WERI-Rb-1 (cell line): ENCODE measurements at regions not wholly inside any gene's neighbourhood (a gene's known extent, or its start where the extent isn't known, plus 50 kb on each side); places are given as distances from the start of the nearest gene placed in this dataset.
"Not testable (repeated sequence)": the region's sequence is repeated elsewhere in the genome, so short reads cannot be mapped to it uniquely, and the experiment has no call there.

Experiments used
- DNase-seq: peaks from one replicate; pipeline ENCODE4 v3.0.0-alpha.2; 2020
- H3K27ac ChIP-seq: fragments of 250-450 bp; sonication (Bioruptor Pico); 2 replicates; pipeline ENCODE4 v1.5.1; 2020; ENCODE audit warnings: mild to moderate bottlenecking, moderate library complexity
- H3K27me3 ChIP-seq: fragments of 250-450 bp; sonication (Bioruptor Pico); 2 replicates; pipeline ENCODE4 v1.5.1; 2021; ENCODE audit warnings: mild to moderate bottlenecking, low read depth, moderate library complexity; ENCODE audit not compliant: insufficient read depth, severe bottlenecking
- H3K36me3 ChIP-seq: fragments of 250-450 bp; sonication (Bioruptor Pico); 2 replicates; pipeline ENCODE4 v1.5.1; 2020; ENCODE audit warnings: mild to moderate bottlenecking, moderate library complexity
- H3K4me3 ChIP-seq: 2 replicates; pipeline ENCODE4 v1.5.1; 2011; ENCODE audit warnings: low read depth, mild to moderate bottlenecking, control low read depth, low read length
- H3K9me3 ChIP-seq: fragments of 250-450 bp; sonication (Bioruptor Pico); 2 replicates; pipeline ENCODE4 v1.5.1; 2021; ENCODE audit warnings: mild to moderate bottlenecking, moderate library complexity; ENCODE audit not compliant: severe bottlenecking
- CTCF ChIP-seq: IDR thresholded peaks from 2 replicates; pipeline ENCODE4 v1.5.1; 2011; ENCODE audit warnings: low read depth, mild to moderate bottlenecking, control low read depth, inconsistent platforms, low read length

DNA sequence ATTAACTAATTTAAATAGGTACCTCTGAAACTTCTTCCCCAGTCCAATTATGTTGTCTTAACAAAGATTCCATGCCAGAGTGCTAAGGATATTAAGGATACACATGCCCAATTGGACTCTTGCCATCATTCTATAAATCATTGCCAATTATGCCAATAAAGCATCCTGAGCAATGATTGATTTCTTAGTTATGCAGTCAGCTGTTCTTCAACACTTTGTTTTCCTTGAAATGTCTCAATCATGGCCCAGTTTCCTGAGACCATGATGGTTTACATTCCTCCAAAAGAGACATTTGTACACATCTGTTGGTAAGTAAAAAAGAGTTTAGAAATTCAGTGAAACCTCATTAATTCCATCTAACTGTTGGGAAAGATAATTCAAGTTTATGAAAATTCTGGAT is 180.4 kb upstream of the PKN2 start:
- no peaks in the 10 kb centered on the region for H3K27me3 ChIP-seq
- H3K9me3 ChIP-seq = no peaks in the 10 kb centered on the region
- DNase-seq = no peak
- no peak overlapping the region for H3K27ac ChIP-seq
- TF ChIP-seq CTCF = no peak
- H3K36me3 ChIP-seq = no peaks in the 10 kb centered on the region
- H3K4me3 ChIP-seq = no peak overlapping the region

DNA sequence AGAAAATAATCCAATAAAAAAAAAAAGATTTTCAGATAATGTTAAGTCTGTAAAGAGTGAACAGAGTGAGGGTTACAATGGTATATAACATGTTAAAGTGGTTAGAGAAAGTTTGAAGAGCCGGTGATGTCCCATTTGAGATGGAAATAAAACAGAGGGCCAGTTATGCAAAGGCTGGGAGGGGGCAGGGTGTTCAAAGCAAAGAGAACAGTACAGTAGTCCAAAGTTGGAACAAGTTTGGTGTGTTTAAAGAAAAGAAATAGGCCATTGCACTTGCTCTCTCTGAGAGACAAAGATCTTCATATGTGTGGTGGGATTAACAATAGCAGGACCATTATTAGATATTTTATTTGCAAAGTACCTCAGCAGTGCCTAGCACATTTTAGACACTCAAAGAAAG is 179.5 kb upstream of the PKN2 start:
- no peaks in the 10 kb centered on the region for H3K27me3 ChIP-seq
- H3K27ac ChIP-seq = no peak overlapping the region
- H3K9me3 ChIP-seq = no peaks in the 10 kb centered on the region
- H3K4me3 ChIP-seq = no peak overlapping the region
- no peak for DNase-seq
- H3K36me3 ChIP-seq = no peaks in the 10 kb centered on the region
- no peak for TF ChIP-seq CTCF

DNA sequence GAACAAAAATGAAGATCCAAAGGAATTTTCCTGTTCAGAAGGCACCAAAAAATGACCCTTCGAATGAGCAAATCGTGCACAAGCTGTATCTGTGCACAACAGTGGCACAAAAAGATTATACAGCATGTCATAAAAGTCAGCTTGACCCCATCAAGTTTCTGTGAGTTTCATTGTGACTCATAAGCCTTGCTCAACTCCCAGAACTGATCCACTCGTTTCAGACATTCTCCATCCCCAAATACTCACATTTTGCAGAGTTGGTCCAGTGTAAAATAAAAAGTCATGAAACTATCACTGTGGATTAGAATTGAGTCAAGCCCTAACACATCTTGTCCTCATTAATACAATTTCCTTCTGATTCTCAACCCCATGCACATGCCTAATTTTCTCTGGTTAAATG is 174.7 kb upstream of the PKN2 start:
- H3K27ac ChIP-seq = no peak overlapping the region
- H3K4me3 ChIP-seq = no peak overlapping the region
- no peak for DNase-seq
- no peaks in the 10 kb centered on the region for H3K27me3 ChIP-seq
- H3K9me3 ChIP-seq = no peaks in the 10 kb centered on the region
- no peaks in the 10 kb centered on the region for H3K36me3 ChIP-seq
- no peak for TF ChIP-seq CTCF

GRCh38 chr1:88514544-88515060 is 169.5 kb upstream of the PKN2 start:
- Histone ChIP-seq H3K27me3 (no peaks in the 10 kb centered on the region), H3K36me3 (no peaks in the 10 kb centered on the region), H3K4me3 (no peak overlapping the region), H3K27ac (no peak overlapping the region), H3K9me3 (no peaks in the 10 kb centered on the region)
- no peak for DNase-seq
- TF ChIP-seq CTCF = no peak

DNA sequence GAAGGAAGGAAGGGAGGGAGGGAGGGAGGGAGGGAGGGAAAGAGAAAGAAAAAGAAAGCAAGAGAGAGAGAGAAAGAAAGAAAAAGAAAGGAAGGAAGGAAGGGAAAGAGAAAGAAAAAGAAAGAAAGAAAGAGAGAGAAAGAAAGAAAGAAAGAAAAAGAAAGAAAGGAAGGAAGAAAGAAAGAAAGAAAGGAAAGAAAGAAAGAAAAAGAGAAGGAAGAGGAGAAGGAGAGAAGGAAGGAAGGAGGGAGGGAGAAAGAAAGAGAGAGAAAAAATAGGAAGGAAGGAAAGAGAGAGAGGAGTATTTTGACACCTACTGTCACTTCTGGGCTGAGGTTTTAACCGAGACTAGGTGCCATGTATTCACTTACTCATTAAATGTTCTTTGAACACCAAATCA is 166.6 kb upstream of the PKN2 start:
- not testable (repeated sequence) for H3K27me3 ChIP-seq, H3K4me3 ChIP-seq, H3K36me3 ChIP-seq, H3K9me3 ChIP-seq, DNase-seq, H3K27ac ChIP-seq

GRCh38 chr1:88519156-88519555 is 164.9 kb upstream of the PKN2 start:
- TF ChIP-seq CTCF = no peak
- H3K9me3 ChIP-seq = peaks cover 2% of the 10 kb centered on the region
- H3K27ac ChIP-seq = peak overlapping the region; percentile 4
- H3K27me3 ChIP-seq = no peaks in the 10 kb centered on the region
- no peak overlapping the region for H3K4me3 ChIP-seq
- H3K36me3 ChIP-seq = no peaks in the 10 kb centered on the region
- peak; percentile 22 for DNase-seq
